22Rv1 (cell line): ENCODE measurements at regions not wholly inside any gene's neighbourhood (a gene's known extent, or its start where the extent isn't known, plus 50 kb on each side); places are given as distances from the start of the nearest gene placed in this dataset.

ENCODE experiments used
- ZFX ChIP-seq: fragments of 450-650 bp; IDR thresholded peaks from 2 replicates; pipeline ENCODE4 v1.6.1; 2017; ENCODE audit warnings: antibody characterized with exemption, borderline replicate concordance
- TF ChIP-seq, protein P1 (sequence below): fragments of 450-650 bp; IDR thresholded peaks from 2 replicates; pipeline ENCODE4 v1.5.1; 2017; ENCODE audit warnings: mild to moderate bottlenecking

DNA sequence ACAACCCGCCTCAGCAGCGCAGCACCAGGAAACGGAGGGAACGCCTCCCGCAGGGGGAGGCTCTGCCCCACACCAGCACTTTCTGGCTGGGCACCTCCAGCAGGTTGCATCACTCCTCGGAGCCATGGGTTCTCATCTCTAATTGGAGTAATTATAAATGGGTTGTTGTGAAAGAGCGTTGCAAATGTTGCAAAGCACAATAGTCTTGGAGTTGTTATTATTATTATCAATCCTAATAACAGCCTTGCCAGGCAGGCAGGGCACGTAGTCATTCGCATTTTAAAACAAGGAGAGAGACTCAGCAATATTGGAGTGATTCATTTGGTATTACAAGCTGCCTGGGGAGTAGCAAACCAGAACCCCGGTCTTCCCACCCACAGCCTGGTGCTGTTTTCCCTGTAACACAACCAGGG lies 108.6 kb upstream of the GJB6 start:
- TF ChIP-seq, protein P1, sequence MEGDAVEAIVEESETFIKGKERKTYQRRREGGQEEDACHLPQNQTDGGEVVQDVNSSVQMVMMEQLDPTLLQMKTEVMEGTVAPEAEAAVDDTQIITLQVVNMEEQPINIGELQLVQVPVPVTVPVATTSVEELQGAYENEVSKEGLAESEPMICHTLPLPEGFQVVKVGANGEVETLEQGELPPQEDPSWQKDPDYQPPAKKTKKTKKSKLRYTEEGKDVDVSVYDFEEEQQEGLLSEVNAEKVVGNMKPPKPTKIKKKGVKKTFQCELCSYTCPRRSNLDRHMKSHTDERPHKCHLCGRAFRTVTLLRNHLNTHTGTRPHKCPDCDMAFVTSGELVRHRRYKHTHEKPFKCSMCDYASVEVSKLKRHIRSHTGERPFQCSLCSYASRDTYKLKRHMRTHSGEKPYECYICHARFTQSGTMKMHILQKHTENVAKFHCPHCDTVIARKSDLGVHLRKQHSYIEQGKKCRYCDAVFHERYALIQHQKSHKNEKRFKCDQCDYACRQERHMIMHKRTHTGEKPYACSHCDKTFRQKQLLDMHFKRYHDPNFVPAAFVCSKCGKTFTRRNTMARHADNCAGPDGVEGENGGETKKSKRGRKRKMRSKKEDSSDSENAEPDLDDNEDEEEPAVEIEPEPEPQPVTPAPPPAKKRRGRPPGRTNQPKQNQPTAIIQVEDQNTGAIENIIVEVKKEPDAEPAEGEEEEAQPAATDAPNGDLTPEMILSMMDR: no peak
- no peak for TF ChIP-seq ZFX
